ENCODE measurements at regions not wholly inside any gene's neighbourhood (a gene's known extent, or its start where the extent isn't known, plus 50 kb on each side); places are given as distances from the start of the nearest gene placed in this dataset.

DNA sequence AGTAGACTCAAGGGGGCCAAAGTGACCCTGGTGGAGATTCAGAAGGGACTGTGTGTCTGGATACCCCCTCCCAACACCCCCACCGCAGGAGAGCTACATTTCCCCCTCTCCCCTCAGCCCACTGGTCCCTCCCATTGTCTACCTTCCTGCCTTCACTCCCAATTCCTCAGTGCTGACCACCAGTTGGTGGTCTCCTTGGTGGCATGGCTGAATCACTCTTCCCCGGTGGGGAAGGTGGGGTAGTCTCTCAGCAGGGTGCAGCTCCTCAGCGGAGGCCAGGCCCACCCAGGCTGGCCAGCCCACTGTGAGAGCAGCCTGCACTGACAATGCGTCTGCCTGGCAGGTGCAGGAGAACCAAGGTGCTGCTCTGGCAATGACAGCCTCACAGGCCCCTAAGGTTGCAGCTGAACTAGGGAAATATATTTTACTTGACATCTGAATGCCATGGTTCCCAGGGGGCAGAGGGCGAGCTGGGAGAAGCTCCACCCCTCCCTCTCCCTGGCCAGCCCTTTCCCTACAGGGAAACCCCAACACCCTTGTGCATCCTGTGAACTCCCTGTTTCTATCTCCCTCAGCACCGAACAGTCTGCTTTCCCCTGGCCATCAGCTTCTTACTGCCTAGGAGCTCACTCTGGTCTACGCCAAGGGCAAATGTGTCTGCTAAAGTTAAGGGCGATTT is 62.6 kb upstream of the PAX8 start:
- Histone ChIP-seq H4K20me1 (ENCODE audit: insufficient read depth, low read length) (no peaks in the 10 kb centered on the region), H3K27me3 (ENCODE audit: control insufficient read depth in 1 of 2, insufficient read depth in 2 of 2, low read length in 2 of 2) (peaks cover 4 to 10% of the 10 kb centered on the region in 2 experiments; a peak in 3 of 5 replicates), H3K9ac (ENCODE audit: insufficient read depth, low read depth, low read length) (no peak overlapping the region), H3K9me3 (ENCODE audit: low read length) (no peaks in the 10 kb centered on the region), H3K79me2 (ENCODE audit: insufficient read depth, low read length) (no peaks in the 10 kb centered on the region), H3K4me3 (replicated peaks in 1 of 3; ENCODE audit: insufficient read depth in 1 of 3, low read depth in 2 of 3, low read length in 3 of 3) (no peak overlapping the region), H3K36me3 (replicated peaks in 1 of 2; ENCODE audit: control insufficient read depth in 1 of 2, insufficient read depth in 2 of 2, low read length in 2 of 2) (no peaks in the 10 kb centered on the region), H3K27ac (ENCODE audit: extremely low read length, insufficient read depth, low read length) (no peak overlapping the region), H3K4me1 (ENCODE audit: insufficient read depth, low read length) (no peaks in the 10 kb centered on the region), H3K4me2 (ENCODE audit: low read depth, low read length) (no peak overlapping the region), H2AFZ (ENCODE audit: low read length) (no peak overlapping the region)
- BruUV-seq (replicated peaks): no TSS peak
- ATAC-seq (no peak; the same call in 2 of the 3 replicates), FAIRE-seq (no peak), DNase-seq (ENCODE audit: low spot score) (no peak)
- CTCF ChIA-PET (ENCODE audit: low intra/inter-chr PET ratio, low total read pairs): no interaction called here
- in situ Hi-C loops (cut with HindIII; ENCODE audit: extremely low pct_ligation_motif_present, low pct_unique_long_range_greater_than_20kb) (no loop called here), intact Hi-C loops (cut with micrococcal nuclease; ENCODE audit: unreplicated experiment) (no loop called here)
- TF ChIP-seq BHLHE40 (IDR thresholded peaks at IDR 0.05; ENCODE audit: low read length): no peak
- no peak for TF ChIP-seq ZNF501 (CRISPR knock-in tag; IDR thresholded peaks at IDR 0.05)
- TF ChIP-seq PRMT3 (CRISPR knock-in tag; IDR thresholded peaks at IDR 0.05; ENCODE audit: borderline replicate concordance, low read depth): no peak
- TF ChIP-seq NPAS2 (CRISPR knock-in tag; IDR thresholded peaks at IDR 0.05; ENCODE audit: borderline replicate concordance): no peak
- TF ChIP-seq KLF6 (CRISPR knock-in tag; IDR thresholded peaks at IDR 0.05): no peak
- no peak for TF ChIP-seq ZSCAN5A (CRISPR knock-in tag; IDR thresholded peaks at IDR 0.05; ENCODE audit: borderline replicate concordance)
- TF ChIP-seq, protein P1, sequence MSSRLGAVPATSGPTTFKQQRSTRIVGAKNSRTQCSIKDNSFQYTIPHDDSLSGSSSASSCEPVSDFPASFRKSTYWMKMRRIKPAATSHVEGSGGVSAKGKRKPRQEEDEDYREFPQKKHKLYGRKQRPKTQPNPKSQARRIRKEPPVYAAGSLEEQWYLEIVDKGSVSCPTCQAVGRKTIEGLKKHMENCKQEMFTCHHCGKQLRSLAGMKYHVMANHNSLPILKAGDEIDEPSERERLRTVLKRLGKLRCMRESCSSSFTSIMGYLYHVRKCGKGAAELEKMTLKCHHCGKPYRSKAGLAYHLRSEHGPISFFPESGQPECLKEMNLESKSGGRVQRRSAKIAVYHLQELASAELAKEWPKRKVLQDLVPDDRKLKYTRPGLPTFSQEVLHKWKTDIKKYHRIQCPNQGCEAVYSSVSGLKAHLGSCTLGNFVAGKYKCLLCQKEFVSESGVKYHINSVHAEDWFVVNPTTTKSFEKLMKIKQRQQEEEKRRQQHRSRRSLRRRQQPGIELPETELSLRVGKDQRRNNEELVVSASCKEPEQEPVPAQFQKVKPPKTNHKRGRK (CRISPR knock-in tag; IDR thresholded peaks at IDR 0.05): no peak
- TF ChIP-seq ZFP90 (CRISPR knock-in tag; IDR thresholded peaks at IDR 0.05; ENCODE audit: borderline replicate concordance): no peak
- no peak for TF ChIP-seq ZNF792 (CRISPR knock-in tag; IDR thresholded peaks at IDR 0.05)
- no peak for TF ChIP-seq YEATS2 (CRISPR knock-in tag; IDR thresholded peaks at IDR 0.05; ENCODE audit: borderline replicate concordance)
- TF ChIP-seq ZNF780A (CRISPR knock-in tag; IDR thresholded peaks at IDR 0.05): no peak
- TF ChIP-seq BRD4 (CRISPR knock-in tag; IDR thresholded peaks at IDR 0.05): no peak
- POLR2A ChIA-PET: no interaction called here
- WGBS (ENCODE audit: low lambda C conversion rate): 45% methylated on average over 8 of the region's 8 CpGs
